Peyer's patch (tissue), 4 donors: ENCODE measurements at regions not wholly inside any gene's neighbourhood (a gene's known extent, or its start where the extent isn't known, plus 50 kb on each side); places are given as distances from the start of the nearest gene placed in this dataset.

Source experiments
- DNase-seq, 3 donors: peaks; one replicate each; pipeline ENCODE4 v3.0.0-alpha.2; 2017 to 2019
- H3K27ac ChIP-seq, 4 donors: fragments of 200-600 bp; sonication (generic); one replicate each; pipeline ENCODE4 v1.5.1; 2016 to 2019
- H3K27me3 ChIP-seq, 2 donors: fragments of 200-600 bp; sonication (generic); one replicate each; pipeline ENCODE4 v1.5.1; 2019
- H3K36me3 ChIP-seq, 3 donors: fragments of 200-600 bp; sonication (generic); one replicate each; pipeline ENCODE4 v1.5.1; 2016 to 2019
- H3K4me1 ChIP-seq, 4 donors: fragments of 200-600 bp; sonication (generic); one replicate each; pipeline ENCODE4 v1.5.1; 2016 to 2019
- H3K4me3 ChIP-seq, 4 donors: fragments of 200-600 bp; sonication (generic); 1 replicate in 3 of 4; 2 replicates in 1 of 4; pipeline ENCODE4 v1.5.1; 2016 to 2019; ENCODE audit warnings: mild to moderate bottlenecking in 1 of 4
- H3K9me3 ChIP-seq, 4 donors: fragments of 200-600 bp; sonication (generic); one replicate each; pipeline ENCODE4 v1.5.1; 2016 to 2019; ENCODE audit warnings: mild to moderate bottlenecking in 1 of 4
- CTCF ChIP-seq, 6 experiments: fragments of 450-650 bp in 4 of 6; fragments of 200-600 bp in 2 of 6; sonication (generic) in 1 of 6; IDR thresholded peaks; one replicate each; pipeline ENCODE4 v1.5.1; 2017 to 2019; ENCODE audit warnings: antibody characterized with exemption in 6 of 6, mild to moderate bottlenecking in 3 of 6, moderate library complexity in 1 of 6
- POLR2A ChIP-seq, 2 donors: fragments of 450-650 bp; IDR thresholded peaks; one replicate each; pipeline ENCODE4 v1.5.1; 2017; ENCODE audit warnings: antibody characterized with exemption in 2 of 2, mild to moderate bottlenecking in 2 of 2, moderate library complexity in 2 of 2

DNA sequence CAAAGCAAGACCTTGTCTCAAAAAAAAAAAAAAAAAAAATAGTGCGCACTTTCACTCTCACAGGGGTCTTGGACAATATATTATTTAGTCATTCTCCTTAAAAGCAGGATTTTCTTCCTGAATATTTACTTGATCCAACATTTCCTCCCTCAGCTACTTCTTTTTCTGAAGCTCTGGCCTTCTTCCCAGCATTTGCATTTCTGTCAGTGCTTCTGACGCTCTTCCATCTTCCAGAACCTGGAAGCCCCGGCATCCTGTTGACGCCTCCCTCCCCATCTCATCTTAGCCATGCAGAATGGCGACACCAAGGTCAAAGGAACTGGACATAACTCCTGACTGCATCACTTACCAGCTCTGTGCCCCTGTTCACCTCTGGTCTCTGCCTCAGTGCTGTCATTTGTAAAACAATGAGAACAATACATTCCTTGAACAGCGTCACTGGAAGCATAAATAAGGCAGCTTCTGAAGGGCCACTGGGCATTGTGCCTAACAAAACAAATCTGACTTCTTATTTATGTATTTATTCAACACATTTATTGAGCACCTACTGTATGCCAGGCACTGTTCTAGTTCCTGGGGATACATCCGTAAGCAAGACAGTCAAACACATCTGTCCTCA, 90.9 kb upstream of the MDM1 start:
- TF ChIP-seq POLR2A (IDR thresholded peaks at IDR 0.05) (no peak), CTCF (IDR thresholded peaks at IDR 0.05) (no peak)
- no peak for DNase-seq
- Histone ChIP-seq H3K27ac (no peak overlapping the region), H3K27me3 (no peaks in the 10 kb centered on the region), H3K4me3 (no peak overlapping the region), H3K4me1 (peaks cover 0 to 5% (median 0%) of the 10 kb centered on the region in 4 donors), H3K36me3 (no peaks in the 10 kb centered on the region), H3K9me3 (no peaks in the 10 kb centered on the region)

- H3K36me3 ChIP-seq: no peaks in the 10 kb centered on the region
- H3K4me1 ChIP-seq: peaks cover 0 to 14% (median 0%) of the 10 kb centered on the region in 4 donors
- H3K4me3 ChIP-seq: no peak overlapping the region
- no peak for DNase-seq
- H3K27ac ChIP-seq: no peak overlapping the region
- no peaks in the 10 kb centered on the region for H3K9me3 ChIP-seq
- no peak for TF ChIP-seq CTCF (IDR thresholded peaks at IDR 0.05)
- no peak for TF ChIP-seq POLR2A (IDR thresholded peaks at IDR 0.05)
- H3K27me3 ChIP-seq: no peaks in the 10 kb centered on the region
Measured at GRCh38 chr12:68425998-68426397, 93.8 kb upstream of the MDM1 start.

DNA sequence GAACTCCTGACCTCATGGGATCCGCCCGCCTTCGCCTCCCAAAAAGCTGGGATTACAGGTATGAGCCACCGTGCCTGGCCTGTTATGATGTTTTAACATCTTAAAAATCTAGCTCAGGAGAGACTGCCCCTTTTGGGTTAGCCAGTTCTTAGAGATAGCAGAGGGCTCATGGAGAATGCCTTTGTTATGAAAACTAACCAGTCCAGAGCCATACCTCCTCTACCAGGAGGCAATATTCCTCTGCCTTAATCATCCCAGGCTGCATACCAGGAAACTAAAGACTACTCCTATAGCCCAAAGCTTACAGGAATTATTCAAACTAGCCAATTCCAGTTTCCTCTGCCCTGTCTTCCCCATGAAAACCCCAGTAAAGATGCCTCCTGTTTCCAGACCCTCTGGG, 96.0 kb upstream of the MDM1 start:
- H3K4me3 ChIP-seq: no peak overlapping the region
- H3K36me3 ChIP-seq: no peaks in the 10 kb centered on the region
- peaks cover 0 to 14% (median 0%) of the 10 kb centered on the region in 4 donors for H3K4me1 ChIP-seq
- no peaks in the 10 kb centered on the region for H3K27me3 ChIP-seq
- TF ChIP-seq CTCF (IDR thresholded peaks at IDR 0.05) (no peak), POLR2A (IDR thresholded peaks at IDR 0.05) (no peak)
- no peak overlapping the region for H3K27ac ChIP-seq
- no peak for DNase-seq
- no peaks in the 10 kb centered on the region for H3K9me3 ChIP-seq

DNA sequence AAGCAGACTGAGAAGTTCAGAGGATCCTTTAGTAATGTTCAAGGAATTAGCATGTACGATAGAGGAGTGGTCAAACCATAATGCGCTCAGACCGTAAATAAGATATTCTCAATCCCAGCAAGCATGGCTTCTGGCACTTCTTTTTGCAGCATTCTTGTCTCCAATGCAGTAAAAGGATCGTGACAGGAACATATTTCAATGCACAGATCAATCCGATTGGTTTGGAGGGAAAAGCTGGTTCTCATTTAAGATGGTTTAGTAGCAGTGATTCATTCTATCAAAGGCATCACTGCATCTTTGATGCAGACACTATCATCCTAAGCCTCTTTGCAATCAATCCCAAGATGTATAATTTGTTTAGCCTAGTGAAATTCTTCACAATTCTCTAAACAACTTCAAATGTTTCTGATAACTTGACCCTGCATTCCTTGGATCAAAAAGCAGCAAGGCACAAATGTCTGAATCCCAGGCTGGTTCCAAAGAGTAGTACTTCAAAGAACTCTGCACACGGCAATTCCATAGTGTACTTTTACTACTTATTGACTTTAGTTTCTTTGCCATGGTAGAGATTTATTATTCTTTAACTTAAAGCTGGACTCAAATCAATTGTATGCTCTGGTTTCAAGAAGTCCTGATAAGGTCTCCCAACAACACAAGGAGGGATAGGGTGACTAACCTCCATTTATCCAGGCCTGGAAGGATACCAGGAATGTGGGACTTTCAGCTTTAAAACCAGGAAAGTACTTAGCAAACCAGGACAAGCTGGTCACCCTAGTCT, 96.8 kb upstream of the MDM1 start:
- DNase-seq: no peak
- no peak for TF ChIP-seq POLR2A (IDR thresholded peaks at IDR 0.05)
- no peak for TF ChIP-seq CTCF (IDR thresholded peaks at IDR 0.05)
- H3K9me3 ChIP-seq: no peaks in the 10 kb centered on the region
- H3K27me3 ChIP-seq: no peaks in the 10 kb centered on the region
- no peak overlapping the region for H3K4me3 ChIP-seq
- H3K4me1 ChIP-seq: peaks cover 0 to 14% (median 0%) of the 10 kb centered on the region in 4 donors
- no peak overlapping the region for H3K27ac ChIP-seq
- H3K36me3 ChIP-seq: no peaks in the 10 kb centered on the region

DNA sequence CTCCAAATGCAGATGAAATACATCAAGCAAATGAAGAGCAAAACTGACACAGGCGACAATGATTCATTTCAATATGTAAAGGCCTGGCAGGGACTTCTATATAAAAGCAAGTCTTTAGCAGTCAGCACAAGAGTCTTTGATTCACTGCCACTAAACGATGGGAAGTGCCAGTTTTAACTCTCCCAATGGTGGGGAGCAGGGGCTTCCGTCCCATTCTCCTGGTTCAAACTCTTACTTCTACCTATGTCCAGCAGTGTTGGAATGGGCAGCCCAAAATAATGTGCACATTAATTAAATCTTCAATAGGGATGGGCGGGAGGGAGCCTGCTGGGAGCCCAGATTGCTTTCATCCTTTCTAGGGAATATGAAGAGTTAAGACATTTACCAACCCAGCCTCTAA, 97.5 kb upstream of the MDM1 start:
- DNase-seq: no peak
- peaks cover 0 to 14% (median 0%) of the 10 kb centered on the region in 4 donors for H3K4me1 ChIP-seq
- TF ChIP-seq POLR2A (IDR thresholded peaks at IDR 0.05): no peak
- no peak for TF ChIP-seq CTCF (IDR thresholded peaks at IDR 0.05)
- H3K4me3 ChIP-seq: no peak overlapping the region
- no peaks in the 10 kb centered on the region for H3K27me3 ChIP-seq
- no peaks in the 10 kb centered on the region for H3K36me3 ChIP-seq
- no peaks in the 10 kb centered on the region for H3K9me3 ChIP-seq
- H3K27ac ChIP-seq: no peak overlapping the region
